Fibroblast of the aortic adventitia (primary cell): ENCODE measurements at regions not wholly inside any gene's neighbourhood (a gene's known extent, or its start where the extent isn't known, plus 50 kb on each side); places are given as distances from the start of the nearest gene placed in this dataset.

Source experiments
- DNase-seq: peaks from one replicate; pipeline ENCODE4 v3.0.0-alpha.2; 2010; ENCODE audit warnings: low read depth
- H3K4me3 ChIP-seq: 2 replicates; pipeline ENCODE4 v1.5.1; 2011; ENCODE audit warnings: low read depth, mild to moderate bottlenecking, control low read depth, low read length, moderate library complexity
- TF ChIP-seq, protein P1 (sequence below): IDR thresholded peaks from 2 replicates; pipeline ENCODE4 v1.5.1; 2011; ENCODE audit warnings: mild to moderate bottlenecking, low read length, control low read depth, inconsistent platforms; ENCODE audit not compliant: insufficient read depth

DNA sequence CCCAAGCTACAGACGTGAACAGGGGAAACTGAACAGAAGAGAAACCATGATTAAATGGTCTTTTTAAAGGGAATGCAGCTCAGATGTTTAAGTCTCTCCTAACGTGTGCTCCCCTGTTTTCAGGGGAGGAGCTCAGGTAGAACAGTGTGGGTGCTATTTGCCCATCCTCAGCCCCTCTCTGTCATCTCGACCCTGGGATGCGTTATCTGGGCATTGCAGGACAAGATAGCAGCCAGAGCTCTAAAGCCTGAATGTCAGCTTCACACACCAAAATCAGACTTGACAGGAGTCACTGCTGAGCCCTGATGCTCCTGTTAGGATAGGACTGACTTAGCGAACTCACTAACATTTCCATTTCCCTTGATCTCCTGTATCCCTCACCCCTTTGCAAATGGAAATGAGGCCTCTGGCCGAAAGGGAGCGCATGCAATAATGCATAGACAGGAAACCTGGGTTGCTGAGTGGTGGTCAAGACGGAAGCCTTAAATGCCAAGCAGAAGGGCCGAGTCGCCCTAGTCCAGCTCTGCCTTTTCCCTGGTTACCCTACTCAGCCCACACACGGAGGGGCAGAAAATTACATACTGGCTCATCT, 234.9 kb upstream of the TPM1 start:
- H3K4me3 ChIP-seq, result no peak overlapping the region
- TF ChIP-seq, protein P1, sequence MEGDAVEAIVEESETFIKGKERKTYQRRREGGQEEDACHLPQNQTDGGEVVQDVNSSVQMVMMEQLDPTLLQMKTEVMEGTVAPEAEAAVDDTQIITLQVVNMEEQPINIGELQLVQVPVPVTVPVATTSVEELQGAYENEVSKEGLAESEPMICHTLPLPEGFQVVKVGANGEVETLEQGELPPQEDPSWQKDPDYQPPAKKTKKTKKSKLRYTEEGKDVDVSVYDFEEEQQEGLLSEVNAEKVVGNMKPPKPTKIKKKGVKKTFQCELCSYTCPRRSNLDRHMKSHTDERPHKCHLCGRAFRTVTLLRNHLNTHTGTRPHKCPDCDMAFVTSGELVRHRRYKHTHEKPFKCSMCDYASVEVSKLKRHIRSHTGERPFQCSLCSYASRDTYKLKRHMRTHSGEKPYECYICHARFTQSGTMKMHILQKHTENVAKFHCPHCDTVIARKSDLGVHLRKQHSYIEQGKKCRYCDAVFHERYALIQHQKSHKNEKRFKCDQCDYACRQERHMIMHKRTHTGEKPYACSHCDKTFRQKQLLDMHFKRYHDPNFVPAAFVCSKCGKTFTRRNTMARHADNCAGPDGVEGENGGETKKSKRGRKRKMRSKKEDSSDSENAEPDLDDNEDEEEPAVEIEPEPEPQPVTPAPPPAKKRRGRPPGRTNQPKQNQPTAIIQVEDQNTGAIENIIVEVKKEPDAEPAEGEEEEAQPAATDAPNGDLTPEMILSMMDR, result no peak
- no peak for DNase-seq

DNA sequence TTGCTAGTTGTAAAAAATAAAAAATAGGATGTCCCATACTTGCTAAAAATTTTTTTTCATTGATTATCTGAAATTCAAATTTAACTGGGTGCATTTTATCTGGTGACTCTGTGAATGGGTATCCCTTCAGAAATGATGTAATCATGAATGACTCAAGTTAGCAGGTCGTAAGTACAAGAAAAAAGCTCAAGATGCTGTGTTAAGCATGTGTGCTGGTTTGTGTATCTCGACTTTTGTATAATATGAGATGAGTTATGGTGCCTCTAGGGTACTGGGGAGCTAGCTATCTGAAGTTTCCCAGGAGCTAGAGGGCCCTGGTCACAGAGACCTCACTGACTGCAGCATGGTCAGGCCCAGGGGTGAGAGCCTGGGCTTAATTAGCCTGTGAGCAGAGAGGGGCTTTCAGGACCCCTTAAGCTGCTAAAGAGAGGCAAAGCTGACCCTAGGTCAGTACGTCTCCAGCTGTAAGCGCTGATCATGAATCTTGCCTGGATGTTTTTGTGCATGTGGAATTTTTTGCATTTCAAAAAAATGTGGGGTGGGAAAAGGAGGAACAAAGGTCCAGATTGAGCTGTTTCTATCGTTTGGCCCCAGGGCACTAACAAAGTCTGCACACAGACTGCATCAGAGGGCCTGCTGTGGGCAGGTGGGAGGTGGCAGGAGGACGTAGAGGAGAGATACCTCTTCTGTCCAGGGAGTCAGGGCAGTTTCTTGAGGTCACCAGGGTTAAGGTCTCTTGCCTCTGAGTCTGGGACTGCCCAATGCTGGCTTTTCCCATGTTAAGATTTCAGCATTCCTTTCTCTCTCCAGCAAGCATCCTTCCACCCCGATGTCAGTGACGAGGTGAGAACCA, 233.2 kb upstream of the TPM1 start:
- no peak overlapping the region for H3K4me3 ChIP-seq
- TF ChIP-seq, protein P1, result no peak
- DNase-seq, result peak; percentile 70

DNA sequence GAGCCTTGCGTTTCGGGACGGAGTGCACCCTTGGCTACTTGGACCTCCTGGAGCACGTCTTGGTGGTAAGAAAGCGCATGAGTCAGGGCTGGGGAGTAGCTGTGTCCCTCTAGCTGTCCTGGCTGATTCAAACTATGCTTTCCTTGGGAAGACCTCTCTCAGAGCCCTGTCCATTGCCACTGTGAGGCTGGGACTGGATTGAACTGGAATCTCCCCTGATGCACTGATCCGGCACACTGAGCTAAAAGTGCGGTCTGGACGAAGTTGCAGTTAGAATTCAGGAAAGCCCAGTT, 232.6 kb upstream of the TPM1 start:
- no peak overlapping the region for H3K4me3 ChIP-seq
- no peak for DNase-seq
- TF ChIP-seq, protein P1, result no peak

DNA sequence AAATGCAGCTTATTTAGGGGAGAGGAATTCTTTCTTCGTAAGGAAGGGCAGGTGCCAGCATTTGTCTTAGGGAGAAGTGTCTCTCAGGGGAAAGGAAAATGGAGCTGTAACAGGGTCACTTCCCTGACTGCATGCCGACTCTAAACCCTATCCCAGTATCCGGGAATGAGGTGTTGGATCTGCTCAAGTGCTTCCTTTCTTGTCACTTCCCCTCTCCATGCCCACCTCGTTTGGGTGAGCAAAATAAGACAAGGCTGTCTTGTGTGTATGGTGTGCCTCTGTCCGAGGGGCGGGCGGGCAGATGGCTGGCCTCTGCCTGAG, 230.1 kb upstream of the TPM1 start:
- TF ChIP-seq, protein P1, result no peak
- H3K4me3 ChIP-seq, result no peak overlapping the region
- no peak for DNase-seq

DNA sequence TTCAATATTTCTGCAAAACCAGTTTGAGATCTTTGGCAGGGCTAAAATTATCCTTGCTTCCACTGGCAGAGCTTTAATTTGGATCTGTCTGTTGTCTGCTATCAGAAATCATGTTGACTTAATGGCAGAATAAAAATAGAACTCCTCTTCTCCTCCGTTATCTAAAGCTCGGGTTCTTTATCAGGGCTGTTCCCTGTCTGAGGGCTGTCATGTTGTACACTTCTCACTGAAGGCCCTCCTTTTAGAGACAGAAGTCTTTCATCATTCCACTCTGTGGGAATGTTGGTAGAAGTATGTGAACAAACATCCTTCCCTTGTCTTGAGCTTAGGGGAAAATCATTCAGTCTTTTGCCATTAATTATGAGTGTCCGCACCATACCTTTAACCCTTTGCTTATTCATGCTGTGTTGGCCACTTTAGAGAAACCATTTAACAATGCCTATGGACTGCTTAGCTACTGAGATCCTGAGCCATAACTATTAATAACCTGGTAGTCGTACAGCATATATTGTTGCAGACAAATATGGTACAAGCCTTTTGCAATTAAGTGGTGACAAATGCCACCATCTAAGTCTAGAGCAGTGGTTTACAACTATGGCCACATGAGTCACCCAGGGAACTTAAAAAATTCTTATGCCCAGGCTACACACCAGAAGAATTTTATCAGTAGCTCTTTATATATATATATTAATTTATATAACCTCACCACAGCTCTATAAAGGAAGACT, 226.0 kb upstream of the TPM1 start:
- DNase-seq, result peak; percentile 17
- no peak overlapping the region for H3K4me3 ChIP-seq
- TF ChIP-seq, protein P1, result no peak

DNA sequence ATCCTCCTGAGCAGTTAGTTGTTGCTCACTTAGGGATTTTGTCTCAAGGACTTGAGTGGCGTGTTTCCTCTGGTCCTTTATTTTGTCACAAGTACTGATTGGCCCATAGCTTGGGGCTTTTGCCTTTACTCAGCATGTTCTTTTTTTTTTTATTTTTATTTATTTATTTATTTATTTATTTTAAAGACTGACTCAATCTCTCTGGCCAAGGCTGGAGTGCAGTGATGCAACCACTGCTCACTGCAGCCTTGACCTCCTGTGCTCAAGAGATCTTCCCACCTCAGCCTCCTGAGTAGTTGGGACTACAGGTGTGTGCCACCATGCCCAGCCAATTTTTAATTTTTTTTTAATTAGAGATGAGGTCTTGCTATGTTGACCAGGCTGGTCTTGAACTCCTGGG, 223.9 kb upstream of the TPM1 start:
- H3K4me3 ChIP-seq, result no peak overlapping the region
- TF ChIP-seq, protein P1, result no peak
- DNase-seq, result peak; percentile 12
